ENCODE measurements at regions not wholly inside any gene's neighbourhood (a gene's known extent, or its start where the extent isn't known, plus 50 kb on each side); places are given as distances from the start of the nearest gene placed in this dataset.
"Not testable (repeated sequence)": the region's sequence is repeated elsewhere in the genome, so short reads cannot be mapped to it uniquely, and the experiment has no call there.

DNA sequence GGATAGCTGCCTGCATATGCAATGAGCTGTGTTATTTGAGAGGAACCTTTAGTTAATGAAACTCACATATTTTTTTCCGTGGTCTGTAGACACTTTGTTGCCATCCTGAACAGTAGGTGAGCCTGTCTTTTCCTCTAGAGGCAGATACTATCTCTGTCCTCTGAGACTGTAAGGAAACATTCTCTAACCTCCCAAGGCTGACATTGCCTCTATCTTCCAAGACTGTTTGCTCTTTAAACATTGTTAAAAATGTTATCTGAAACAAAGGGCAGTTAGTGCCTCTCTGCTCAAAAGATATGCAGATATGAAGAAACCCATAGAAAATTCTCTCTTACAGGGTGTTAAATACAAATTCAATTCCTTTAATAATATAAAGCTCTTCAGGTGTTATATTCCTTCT, 963.8 kb upstream of the CNTN5 start:
- no peak for DNase-seq (ENCODE audit: low read depth)
- TF ChIP-seq, protein P1, sequence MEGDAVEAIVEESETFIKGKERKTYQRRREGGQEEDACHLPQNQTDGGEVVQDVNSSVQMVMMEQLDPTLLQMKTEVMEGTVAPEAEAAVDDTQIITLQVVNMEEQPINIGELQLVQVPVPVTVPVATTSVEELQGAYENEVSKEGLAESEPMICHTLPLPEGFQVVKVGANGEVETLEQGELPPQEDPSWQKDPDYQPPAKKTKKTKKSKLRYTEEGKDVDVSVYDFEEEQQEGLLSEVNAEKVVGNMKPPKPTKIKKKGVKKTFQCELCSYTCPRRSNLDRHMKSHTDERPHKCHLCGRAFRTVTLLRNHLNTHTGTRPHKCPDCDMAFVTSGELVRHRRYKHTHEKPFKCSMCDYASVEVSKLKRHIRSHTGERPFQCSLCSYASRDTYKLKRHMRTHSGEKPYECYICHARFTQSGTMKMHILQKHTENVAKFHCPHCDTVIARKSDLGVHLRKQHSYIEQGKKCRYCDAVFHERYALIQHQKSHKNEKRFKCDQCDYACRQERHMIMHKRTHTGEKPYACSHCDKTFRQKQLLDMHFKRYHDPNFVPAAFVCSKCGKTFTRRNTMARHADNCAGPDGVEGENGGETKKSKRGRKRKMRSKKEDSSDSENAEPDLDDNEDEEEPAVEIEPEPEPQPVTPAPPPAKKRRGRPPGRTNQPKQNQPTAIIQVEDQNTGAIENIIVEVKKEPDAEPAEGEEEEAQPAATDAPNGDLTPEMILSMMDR (IDR thresholded peaks at IDR 0.05; ENCODE audit: insufficient read depth, low read depth, low read length), result no peak
- H3K4me3 ChIP-seq (ENCODE audit: low read depth, low read length), result no peak overlapping the region

DNA sequence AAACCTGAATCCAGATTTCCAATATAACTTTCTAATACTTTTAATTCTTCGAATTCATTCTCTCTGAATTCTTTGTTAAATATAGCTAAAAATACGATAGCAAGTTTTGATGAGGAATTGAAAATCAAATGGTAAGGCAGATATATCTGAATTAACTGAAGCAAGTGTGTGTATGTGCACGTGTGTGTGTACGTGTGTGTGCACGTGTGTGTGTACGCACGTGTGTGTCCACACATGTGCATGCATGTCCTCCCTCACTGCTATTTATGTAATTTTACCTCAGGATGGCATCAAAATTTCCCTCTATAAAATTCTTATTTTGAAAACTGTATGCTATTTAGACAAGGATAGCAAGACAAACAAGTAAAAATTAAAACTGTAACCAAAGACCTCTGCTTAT, 961.3 kb upstream of the CNTN5 start:
- TF ChIP-seq, protein P1 (IDR thresholded peaks at IDR 0.05; ENCODE audit: insufficient read depth, low read depth, low read length), result no peak
- no peak overlapping the region for H3K4me3 ChIP-seq (ENCODE audit: low read depth, low read length)
- no peak for DNase-seq (ENCODE audit: low read depth)

DNA sequence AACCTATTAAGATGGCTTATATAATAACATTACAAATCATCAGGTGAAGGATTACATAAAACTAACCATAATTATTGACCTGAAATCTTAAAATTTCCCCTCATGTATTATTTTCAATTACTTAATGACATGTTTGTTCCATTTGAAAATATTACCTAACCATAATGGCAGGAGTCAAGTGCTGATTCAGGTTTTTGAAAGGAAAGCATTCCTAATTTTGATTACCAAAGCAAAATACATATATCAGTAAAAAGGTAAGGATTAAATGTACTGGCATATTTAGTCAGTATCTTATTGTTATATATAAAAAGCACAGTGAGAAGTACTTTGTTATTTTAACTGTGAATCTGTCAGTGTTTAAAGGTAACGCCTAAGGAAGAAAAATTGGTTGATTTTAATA, 960.0 kb upstream of the CNTN5 start:
- H3K4me3 ChIP-seq (ENCODE audit: low read depth, low read length), result no peak overlapping the region
- no peak for DNase-seq (ENCODE audit: low read depth)
- TF ChIP-seq, protein P1 (IDR thresholded peaks at IDR 0.05; ENCODE audit: insufficient read depth, low read depth, low read length), result no peak

DNA sequence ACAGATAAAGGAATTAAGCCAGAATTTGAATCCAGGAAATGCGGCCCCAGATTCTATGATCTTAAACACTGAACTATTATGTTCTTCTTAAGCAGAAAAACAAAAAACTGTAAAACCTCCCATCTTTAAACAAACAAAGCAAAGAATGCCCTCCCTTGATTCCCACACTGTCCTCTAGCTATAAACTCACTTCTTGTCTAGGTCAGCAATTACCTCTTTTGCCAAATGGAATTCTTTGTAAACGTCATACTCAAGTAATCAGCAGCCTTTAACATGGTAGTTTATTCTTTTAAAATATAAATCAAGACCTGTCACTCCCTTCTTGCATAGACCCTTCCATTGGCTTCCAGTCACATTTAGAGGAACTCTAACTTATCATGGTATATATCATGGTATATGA, 958.9 kb upstream of the CNTN5 start:
- no peak for DNase-seq (ENCODE audit: low read depth)
- TF ChIP-seq, protein P1 (IDR thresholded peaks at IDR 0.05; ENCODE audit: insufficient read depth, low read depth, low read length), result no peak
- no peak overlapping the region for H3K4me3 ChIP-seq (ENCODE audit: low read depth, low read length)

DNA sequence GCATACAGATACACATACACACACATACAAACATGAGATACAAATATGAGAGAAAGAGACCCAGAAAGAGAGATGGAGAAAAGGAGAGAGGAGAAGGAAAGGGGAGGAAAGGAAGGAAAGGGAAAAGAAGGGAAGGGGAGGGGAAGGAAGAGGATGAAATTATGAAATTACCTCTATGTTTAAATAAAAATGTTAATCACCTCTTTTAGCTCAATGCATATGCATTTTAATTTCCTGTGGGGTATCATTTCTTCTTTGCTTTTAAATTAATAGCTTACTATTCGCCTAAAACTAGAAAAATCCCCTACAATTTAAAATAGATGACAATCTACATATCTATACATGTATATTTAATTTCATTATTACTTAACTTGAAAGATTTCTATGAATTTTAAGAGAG, 958.0 kb upstream of the CNTN5 start:
- H3K4me3 ChIP-seq (ENCODE audit: low read depth, low read length), result no peak overlapping the region
- DNase-seq (ENCODE audit: low read depth), result no peak
- TF ChIP-seq, protein P1 (IDR thresholded peaks at IDR 0.05; ENCODE audit: insufficient read depth, low read depth, low read length), result no peak

DNA sequence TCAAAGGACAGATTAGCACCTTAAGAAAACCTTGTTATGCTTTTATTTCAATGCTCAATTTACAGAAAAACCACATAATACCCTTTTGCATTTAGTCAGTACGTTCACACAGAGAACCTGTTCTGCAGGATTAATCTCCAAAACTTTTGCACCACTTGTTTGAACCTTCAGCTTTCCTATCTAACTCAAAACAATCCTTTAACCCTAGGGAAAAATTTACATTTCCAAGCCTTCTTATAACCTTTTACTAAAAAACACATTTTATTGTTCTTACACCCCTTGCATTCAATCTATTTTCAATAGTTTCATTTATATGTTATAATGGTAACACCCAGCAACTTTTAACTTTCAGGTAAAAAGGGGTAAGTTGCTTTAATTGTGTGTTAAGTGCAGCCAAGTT, 952.5 kb upstream of the CNTN5 start:
- no peak overlapping the region for H3K4me3 ChIP-seq (ENCODE audit: low read depth, low read length)
- DNase-seq (ENCODE audit: low read depth), result no peak
- TF ChIP-seq, protein P1 (IDR thresholded peaks at IDR 0.05; ENCODE audit: insufficient read depth, low read depth, low read length), result no peak

DNA sequence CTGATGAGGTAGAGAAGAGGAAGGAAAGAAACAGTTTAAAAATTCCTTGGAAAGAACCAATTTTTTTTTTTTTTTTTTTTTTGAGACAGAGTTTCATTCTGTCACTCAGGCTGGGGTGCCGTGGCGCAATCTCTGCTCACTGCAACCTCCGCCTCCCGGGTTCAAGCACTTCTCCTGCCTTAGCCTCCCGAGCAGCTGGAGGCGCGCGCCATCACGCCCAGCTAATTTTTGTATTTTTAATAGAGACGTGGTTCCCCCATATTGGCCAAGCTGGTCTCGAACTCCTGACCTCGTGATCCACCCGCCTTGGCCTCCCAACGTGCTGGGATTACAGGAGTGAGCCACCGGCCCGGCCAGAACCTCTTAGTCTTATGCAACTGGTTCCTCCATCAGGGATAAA, 951.6 kb upstream of the CNTN5 start:
- peak overlapping the region; percentile 54 for H3K4me3 ChIP-seq (ENCODE audit: low read depth, low read length)
- DNase-seq (ENCODE audit: low read depth), result not testable (repeated sequence)

Data from fibroblast of villous mesenchyme (primary cell).